Glomerular visceral epithelial cell (primary cell): ENCODE measurements at regions not wholly inside any gene's neighbourhood (a gene's known extent, or its start where the extent isn't known, plus 50 kb on each side); places are given as distances from the start of the nearest gene placed in this dataset.
A peak's percentile ranks its signal among the peaks of the same experiment; 100 is the strongest.

ENCODE experiments used
- DNase-seq: peaks from one replicate; pipeline ENCODE4 v3.0.0-alpha.2; 2016; ENCODE audit errors: extremely low spot score

DNA sequence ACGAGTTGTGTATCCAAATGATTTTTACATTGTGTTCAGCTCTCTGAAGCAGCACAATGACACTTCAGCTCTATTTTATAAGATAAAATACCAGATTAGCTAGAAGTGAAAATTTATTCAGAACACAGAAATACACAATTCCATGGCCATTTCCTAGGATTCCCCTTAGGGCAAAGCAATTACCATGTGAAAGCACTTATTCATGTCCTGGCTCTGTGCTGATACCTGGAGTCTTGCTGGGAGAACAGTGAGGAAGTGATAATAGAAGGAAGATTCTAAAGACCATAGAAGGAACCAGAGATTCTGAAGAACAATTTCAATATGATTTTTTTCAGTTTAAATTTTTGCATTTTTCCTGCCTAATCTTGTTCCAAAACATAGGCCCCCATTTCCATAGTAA is 657.4 kb upstream of the ZWINT start:
- DNase-seq, result no peak

DNA sequence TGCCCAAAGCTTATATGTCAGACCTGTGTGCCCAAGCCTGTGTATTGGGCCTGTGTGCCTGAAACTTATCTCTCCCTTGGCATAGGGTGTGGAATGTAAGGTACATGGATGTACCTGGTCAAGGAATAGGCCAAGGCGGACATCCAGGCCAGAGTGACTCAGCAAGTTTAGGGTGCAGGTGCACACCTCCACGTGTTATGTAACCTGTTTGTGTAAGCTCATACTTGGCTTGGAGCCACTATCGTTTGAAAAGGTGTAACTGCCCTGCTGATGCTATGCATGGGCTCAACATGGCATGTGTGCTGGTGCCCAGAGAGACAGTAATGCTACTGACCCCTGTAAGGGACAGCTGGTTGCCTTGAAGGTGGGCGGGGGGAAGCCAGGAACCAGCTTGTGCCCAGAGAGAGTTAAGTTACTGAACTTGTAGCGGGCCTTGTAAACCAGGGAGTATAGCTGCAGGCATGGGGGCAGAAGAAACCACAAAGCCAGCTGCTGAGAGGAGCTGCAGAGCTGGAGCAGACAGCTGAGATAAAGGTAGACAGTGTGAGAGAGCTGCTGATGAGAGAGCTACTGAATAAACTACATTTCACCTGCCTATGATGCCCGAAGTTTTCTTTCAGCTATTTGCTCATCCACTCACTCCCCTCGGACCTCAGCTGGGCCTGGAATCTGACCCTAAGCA is 656.4 kb upstream of the ZWINT start:
- DNase-seq, result no peak

DNA sequence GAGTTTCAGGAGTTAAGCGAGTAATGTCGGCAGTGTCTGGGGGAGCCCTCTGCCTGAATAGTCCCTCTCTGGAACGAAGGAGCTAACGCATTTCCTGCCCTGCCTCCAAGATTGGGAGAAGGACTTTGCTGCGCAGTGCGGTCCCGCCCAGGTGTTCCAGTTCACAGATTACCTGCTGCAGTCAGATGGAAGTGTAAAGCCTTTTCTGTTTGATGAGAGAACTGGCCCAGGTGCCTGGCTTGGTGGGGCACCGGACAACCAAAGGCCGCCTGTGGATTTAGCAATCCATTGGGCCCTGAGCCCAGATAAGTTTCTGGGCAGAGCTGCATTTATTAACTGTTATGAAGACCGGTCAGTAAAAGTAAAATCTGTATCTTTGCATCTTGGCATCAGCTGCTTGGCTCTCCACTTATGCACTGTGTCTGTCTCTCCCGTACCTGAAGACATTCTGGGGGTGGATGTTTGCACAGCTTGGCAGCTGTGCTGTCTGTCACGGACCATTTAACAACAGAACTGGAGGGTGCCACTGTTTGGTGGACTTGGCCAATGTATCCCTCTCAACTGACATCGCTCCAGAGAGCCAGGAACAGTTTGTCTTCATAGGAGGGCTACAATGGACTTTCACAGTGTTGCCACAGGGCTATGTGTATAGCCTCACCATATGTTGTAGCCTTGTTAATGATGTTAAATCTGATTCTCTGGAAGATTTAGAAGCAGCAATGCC is 654.7 kb upstream of the ZWINT start:
- DNase-seq, result no peak

DNA sequence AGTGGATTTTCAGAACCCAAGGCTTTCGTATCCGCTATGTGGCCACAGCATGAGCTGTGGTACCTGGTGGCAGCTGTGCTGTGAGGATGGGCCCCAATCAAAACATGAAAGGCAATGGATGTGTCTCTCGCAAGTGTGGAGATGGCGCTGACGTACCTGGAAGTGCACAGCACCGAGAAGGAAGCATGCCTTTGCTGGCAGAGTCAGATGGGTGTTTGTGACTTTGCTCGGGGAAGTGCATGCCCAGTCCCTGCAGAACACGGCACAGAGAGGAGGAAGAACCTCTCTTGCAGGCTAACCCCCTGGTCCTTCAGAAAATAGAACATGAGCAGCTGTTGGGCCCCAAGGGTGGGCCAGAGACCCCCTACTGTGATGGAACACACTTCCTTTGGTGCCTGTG is 654.1 kb upstream of the ZWINT start:
- no peak for DNase-seq

DNA sequence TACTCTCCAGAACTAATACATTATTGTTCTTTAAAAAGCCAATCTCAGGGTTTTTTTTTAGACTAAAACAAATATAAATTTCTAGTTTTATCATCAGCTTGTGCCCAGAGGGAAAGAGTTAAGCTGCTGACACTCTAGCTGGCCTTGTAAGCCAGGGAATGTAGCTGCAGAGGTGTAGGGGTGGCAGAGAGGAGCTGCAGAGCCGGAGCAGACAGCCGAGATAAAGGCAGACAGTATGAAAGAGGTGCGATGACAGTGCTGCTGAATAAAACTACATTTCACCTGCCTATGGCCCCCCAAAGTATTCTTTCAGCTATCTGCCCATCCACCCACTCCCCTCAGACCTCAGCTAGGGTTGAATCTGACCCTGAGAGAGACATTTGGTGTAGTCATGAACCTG is 653.7 kb upstream of the ZWINT start:
- DNase-seq, result no peak

DNA sequence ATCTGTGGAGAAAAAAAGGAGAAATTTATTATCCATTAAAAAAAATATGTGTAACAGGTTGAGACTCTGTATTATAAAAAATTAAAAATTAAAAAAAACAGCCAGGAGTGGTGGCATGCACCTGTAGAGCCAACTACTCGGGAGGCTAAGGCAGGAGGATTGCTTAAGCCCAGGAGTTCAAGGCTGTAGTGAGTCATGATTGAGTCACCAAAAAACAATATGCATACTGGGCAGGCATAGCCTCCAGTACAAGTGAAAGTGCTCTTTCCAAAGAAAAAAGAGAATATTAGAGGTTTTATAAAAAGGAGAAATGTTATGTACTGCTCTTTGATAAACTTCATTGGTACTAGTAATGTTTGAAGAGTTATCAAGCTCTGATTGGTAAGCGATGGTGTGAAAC is 647.1 kb upstream of the ZWINT start:
- no peak for DNase-seq

DNA sequence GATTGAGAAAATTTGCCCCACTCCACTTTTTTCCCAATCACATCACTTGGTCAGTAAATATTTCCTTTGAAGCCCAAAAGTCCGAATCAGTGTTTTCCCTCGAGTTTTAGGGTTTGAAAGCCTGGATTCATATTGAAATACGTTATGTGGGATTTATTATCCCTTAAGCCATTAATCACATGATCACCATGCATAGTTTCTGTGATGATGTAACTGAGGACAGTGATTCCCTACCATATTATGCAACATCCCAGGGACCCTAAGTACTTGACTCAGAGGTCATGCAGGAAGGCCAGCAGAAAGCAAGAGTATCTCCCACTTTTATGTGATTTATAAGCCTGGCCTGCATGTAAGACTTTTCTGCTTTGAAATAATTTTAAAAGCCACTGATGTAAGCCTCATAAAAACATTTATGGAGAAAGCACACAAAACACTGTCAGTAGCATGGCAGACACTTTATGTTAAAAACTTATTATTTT is 630.6 kb upstream of the ZWINT start:
- DNase-seq, result no peak

DNA sequence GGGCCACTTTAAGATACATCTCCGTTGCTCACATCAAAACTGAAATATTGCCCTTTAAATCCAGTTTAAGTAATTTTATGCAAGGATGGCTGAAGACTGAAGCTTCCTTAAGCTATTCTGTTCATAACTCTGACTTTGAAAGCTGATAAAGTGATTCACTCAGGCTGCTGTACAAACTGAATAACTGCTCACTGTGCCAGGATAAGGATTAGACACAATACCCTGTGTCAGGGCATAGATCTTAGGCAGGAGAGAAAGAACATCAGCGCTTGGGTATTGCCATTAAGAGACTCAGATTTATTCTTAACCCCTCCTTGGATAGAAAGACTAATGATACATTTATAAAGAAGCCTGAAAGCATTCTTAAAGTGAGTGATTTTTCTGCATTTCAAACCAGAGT is 614.5 kb upstream of the ZWINT start:
- no peak for DNase-seq

DNA sequence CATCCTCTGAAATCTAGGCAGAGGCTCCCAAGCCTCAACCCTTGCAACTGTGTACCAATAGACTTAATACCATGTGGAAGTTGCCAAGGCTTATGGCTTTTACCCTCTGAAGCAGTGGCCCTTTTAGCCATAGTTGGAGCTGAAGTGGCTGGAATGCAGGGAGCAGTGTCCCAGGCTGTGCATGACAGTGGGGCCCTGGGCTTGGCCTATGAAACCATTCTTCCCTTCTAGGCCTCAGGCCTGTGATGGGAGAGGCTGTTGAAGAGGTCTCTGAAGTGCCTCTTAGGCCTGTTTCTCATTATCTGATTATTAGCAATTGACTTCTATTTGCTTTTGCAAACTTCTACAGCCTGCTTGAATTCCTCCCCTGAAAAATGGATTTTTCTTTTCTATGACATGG is 612.7 kb upstream of the ZWINT start:
- DNase-seq, result no peak

DNA sequence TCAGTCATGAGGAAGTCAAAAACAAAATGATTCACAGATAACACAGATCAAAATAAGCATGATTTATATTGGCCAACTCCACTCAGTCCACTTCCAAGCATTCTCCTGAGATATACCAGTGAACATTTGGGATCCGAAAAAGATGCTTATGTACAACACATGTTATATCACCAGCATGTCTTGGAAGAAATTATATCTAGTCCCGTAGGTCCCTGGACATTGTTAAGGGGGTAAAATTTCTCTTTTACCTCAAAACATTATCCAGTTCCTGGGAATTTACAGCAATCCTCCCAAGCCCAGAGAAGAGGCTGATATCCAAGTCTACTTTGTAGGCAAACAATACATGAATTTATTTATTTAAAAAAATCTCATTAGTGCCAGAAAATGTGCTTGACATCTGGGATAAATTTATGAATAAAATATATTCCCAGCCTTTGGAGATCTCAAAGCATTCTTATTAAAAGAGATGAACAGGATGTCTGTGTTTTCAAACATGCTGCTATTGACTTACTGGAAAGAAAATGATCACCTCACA is 582.2 kb upstream of the ZWINT start:
- DNase-seq, result no peak

DNA sequence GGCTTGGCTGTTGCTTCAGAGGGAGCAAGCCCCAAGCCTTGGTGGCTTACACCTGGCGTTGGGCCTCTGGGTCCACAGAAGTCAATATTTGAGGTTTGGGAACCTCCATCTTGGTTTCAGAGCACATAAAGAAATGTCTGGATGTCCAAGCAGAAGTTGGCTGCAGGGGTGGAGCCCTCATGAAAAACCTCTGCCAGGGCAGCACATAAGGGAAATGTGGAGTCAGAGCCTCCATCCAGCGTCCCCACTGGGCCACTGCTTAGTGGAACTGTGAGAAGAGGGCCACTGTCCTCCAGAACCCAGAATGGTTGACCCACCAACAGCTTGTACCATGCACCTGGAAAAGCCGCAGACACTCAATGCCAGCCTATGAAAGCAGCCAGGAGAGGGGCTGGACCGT is 573.5 kb upstream of the ZWINT start:
- DNase-seq, result no peak

DNA sequence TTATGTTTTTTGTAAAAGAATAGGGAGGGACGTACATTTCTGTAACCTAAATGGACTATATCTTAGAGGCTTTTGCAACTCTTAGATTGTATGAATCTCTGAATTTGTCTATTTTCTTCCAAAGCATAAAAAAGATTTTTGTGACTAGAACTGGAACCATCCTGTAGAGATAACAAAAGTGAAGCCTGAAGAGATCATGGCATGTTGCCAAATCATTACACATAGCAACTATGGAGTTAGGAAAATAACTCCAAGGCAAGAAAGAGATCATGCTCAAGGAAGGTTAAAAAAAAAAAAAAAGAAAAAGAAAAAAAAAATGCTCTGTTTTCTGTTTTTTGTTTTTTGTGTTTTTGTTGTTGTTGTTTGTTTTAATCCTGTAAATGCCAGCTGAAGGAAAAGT is 567.7 kb upstream of the ZWINT start:
- DNase-seq, result peak; percentile 32

DNA sequence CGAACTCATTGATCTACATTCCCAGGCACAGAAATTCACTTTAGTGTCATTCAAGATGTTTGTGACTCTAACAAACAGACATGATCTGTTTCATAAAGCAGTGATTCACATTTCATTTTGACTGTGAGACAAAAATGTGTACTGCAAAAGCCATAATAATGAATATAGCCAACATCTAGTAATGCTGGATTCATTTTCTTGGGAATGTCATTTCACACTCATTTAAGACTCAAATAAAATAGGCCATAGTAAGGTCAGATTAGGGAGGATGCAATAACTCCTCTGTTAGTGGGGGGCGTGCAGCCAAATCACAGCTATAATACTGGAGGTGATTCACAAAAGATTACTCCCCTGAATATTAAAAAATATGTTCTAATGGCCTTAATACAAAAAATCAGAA is 566.6 kb upstream of the ZWINT start:
- DNase-seq, result no peak

DNA sequence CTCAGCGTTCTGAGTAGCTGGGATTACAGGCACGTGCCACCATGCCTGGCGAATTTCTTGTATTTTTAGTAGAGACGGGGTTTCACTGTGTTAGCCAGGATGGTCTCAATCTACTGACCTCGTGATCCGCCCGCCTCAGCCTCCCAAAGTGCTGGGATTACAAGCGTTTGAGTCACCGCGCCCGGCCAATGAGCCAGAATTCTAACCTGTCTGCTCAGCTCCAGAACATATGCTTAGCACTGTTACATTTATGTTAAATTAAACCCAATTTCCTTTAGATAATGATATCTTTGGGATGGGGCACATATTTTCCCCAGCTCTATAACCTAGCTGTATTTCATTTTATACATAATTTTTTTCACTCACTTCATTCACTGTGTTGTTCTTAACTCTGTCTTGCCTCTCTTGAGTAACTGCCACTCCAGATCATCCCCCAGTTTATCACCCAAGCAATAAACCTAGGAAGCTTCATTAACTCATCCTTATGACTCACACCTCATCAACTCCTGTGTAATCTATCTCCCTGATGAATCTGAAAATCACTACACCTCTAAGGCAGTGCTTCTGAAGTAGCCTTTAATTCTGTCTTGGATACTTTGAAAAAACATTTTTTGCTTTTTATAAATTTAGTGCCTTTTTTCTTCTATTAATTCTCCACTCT is 559.7 kb upstream of the ZWINT start:
- peak; percentile 68 for DNase-seq

DNA sequence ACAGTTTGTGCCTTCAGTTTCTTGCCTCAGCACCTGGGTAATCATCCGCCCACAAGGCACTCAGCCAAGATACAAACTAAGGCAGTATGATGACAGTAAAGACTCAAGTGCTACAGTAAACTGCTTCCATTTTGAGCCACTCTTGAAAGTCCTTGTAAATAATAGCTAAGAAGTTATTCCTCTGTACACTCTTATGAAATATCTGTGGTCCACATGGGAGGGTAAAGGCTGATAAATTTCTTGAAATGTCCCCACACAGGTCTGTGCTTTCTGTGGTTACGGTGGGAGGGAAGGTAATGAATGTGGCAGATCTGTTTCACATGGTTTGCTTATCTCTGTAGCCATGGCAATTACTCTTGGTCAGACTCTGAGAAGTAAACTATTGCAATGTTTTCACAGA is 551.0 kb upstream of the ZWINT start:
- peak; percentile 8 for DNase-seq

DNA sequence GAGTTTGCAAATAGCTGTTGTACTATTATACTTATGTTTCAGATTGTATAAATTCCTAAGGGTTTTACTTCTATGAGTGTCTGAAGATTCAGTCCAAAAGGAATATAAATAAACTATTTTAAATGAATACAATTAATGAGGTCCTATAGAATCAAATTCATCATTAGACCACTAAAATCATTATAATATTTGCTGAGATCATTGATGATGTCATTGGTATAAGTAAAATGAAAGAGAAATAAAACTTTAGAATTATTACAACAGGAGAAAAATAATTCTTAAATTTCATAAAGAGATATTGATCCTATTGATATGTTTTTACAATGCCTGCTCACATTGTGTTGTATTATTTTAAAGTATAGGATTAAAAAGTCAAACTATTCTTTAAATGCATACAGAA is 544.0 kb upstream of the ZWINT start:
- DNase-seq, result no peak

DNA sequence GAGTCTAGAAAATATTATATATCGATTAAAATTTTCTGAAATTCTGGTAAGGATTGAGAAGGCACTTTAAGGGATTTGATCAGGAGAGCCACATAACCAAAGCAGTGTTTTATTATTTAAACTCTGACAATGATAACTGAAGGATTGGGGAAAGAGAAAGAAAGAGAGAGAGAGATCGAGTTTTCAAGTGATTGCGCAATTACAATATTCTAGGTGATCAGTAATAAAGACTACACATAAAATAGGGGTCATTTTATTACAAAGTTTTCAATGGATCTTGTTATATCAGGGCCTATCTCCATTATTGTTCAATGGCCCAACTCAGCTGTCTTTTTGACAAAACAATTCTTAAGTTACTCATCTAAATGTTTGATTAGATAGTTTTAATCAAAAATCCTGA is 541.5 kb upstream of the ZWINT start:
- no peak for DNase-seq

DNA sequence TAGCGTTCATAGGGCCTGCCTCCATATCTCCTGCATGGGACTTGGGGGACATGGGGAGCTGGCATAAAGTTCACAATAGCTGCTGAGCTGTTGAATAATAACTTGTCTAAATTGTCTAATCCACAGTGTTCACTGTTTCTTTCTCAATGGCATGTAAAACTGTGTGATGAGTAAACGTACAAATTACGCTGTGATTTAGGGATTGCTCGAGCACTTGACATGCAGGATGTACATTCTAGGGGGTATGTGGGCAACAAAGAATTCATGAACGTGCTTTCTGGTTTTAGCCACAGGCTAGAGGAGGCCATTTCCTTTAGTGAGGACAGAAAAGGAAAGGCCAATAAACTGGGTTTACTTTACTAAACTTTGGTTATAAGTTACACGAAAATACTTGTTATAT is 534.2 kb upstream of the ZWINT start:
- peak; percentile 78 for DNase-seq

DNA sequence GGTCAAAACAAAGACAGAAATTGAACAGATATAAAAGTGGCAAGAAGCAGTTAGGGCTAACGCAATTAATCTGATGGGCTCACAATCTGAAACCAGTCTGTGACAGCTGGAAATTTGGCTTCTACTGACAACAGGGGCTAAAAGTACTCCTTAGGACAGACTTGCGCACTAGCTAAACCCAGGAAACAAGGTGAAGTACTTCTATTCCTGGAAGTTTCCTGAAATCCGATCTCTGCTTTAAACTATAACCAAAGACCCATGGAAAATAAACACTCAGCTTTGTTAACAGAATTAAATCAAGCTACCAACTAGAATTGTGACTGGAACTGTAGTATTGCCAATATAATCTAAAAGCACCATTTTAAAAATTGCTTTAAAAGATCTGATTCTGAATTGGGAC is 520.2 kb upstream of the ZWINT start:
- DNase-seq, result no peak

DNA sequence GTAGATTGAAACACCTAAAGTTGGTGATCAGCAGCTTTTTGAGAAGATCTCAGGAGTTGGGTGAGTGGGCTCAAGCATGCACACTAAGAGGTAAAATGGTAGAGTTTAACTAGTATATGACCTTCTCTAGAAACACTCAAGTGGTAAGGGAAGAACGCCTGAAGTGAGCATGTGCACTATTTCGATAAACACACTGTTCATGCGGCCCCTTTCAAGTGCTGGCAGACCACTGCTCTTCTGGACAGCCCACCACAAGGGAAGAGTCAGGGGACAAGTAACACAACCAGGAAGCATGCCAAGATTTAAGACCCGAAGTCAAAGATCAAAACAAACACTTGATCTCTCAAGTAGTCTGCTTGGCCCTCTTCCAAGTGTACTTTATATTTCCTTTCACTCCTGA is 519.5 kb upstream of the ZWINT start:
- no peak for DNase-seq

DNA sequence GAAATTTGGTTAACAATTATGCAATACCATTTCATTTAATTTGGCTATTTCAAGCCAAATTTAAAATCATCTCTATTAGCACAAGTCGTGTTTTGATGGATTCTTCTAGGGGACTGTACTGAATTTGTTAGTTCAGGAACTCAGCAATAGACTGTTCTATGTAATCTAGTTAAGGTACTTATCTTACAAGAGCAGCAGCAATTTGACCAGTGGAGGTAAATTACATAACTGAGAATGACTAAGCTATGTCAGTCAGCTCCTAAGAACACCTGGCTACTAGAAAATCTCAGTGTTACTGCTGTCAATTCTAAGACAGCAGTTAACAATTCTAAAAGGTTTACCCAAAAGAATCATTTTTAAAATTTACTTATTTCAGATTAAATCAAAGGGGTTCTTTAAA is 513.9 kb upstream of the ZWINT start:
- no peak for DNase-seq

DNA sequence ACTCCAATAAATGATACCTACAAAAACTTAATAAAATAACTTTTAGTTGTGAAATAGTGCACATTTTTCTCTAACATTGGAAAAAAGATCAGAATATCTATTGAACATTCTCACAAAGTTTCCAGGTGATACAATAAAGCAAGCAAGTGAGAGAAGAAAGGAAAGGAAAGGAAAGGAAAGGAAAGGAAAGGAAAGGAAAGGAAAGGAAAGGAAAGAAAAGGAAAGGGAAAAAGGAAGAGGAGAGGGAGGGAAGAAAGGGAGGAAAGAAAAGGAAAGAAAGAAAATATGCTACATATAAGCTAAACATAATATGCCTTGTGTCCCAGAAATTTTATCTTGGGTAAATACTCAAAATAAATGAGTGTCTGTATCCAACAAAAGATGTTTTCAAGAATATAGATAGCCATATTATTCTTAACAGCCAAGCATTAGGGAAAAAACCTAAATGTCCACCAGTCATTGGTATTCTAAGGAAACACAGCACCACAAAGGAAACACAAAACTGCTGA is 510.2 kb upstream of the ZWINT start:
- DNase-seq, result no peak

DNA sequence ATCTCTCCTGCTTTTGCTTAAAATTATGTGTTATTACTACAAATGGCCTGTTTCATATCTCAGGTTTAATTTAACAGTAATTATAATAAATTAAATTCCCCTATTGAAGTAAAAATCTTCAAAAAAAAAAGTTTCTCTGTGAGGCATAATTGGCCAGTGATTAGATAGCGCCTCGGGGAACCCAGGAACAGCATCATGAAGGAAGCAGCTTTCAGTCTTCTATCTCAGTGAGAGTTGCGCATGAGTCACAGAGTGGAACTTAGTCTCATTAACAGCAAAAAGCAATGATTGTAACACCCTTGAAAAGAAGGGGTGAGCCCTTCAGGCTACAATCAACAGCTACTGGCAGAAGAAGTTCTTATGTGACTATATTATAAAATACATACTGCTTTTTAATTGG is 506.2 kb upstream of the ZWINT start:
- DNase-seq, result no peak
